Lower lobe of right lung (tissue), 2 donors: ENCODE measurements at regions not wholly inside any gene's neighbourhood (a gene's known extent, or its start where the extent isn't known, plus 50 kb on each side); places are given as distances from the start of the nearest gene placed in this dataset.

Experiments
- ATAC-seq, 2 donors: fragments of 200-7000 bp; cut with Tn5 transposase; one replicate each; pipeline ENCODE4 v1.9.1; 2020 to 2022; ENCODE audit warnings: mild to moderate bottlenecking in 2 of 2, moderate library complexity in 2 of 2
- DNase-seq: peaks from one replicate; pipeline ENCODE4 v3.0.0-alpha.2; 2020
- H3K27ac ChIP-seq: fragments of 200-600 bp; one replicate; pipeline ENCODE4 v1.8.0; 2022
- H3K27me3 ChIP-seq: fragments of 200-600 bp; one replicate; pipeline ENCODE4 v1.8.0; 2022; ENCODE audit warnings: low read depth
- H3K36me3 ChIP-seq: fragments of 200-600 bp; one replicate; pipeline ENCODE4 v1.8.0; 2022; ENCODE audit warnings: mild to moderate bottlenecking
- H3K4me1 ChIP-seq: fragments of 200-600 bp; one replicate; pipeline ENCODE4 v1.8.0; 2022
- H3K4me3 ChIP-seq: fragments of 200-600 bp; one replicate; pipeline ENCODE4 v1.8.0; 2022; ENCODE audit warnings: mild to moderate bottlenecking
- H3K9me3 ChIP-seq: fragments of 200-600 bp; one replicate; pipeline ENCODE4 v1.8.0; 2022
- intact Hi-C: fragments of 100-400 bp; cut with DNase I; formaldehyde crosslinking; loops from one replicate; pipeline ENCODE4 v1.11.0; 2022
- TF ChIP-seq, protein P1 (sequence below): fragments of 200-600 bp; IDR thresholded peaks from one replicate; pipeline ENCODE4 v1.8.0; 2022; ENCODE audit warnings: antibody characterized with exemption, mild to moderate bottlenecking
- donor health status: DM: no; HTN: yes; CAD: no; lungs with severe emphysema.

DNA sequence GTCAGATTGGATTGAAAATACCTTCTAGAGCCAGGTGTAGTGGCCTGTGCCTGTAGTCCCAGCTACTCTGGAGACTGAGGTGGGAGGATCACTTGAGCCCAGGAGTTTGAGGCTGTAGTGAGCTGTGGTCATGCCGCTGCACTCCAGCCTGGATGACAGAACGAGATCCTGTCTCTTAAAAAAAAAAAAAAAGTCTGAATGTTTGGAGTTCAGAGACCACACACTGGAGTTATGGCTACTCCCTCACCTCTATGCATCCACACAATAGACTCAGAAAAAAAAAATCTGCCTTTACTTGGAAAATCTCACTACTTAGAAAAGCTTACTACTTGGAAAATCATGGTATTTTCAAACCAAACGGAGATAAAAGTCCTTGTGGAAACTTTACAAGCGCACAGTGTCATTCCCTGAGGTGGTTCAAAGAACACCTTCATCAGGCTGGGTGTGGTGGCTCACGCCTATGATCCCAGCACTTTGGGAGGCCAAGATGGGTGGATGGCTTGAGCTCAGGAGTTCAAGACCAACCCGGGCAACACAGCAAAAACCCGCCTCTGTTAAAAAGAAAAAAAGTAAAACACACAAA, 63.9 kb upstream of the PICALM start:
- no peak for ATAC-seq
- no peak overlapping the region for H3K27ac ChIP-seq
- H3K36me3 ChIP-seq, result no peaks in the 10 kb centered on the region
- no peak for DNase-seq
- H3K4me3 ChIP-seq, result no peak overlapping the region
- peaks cover 11% of the 10 kb centered on the region for H3K4me1 ChIP-seq
- H3K9me3 ChIP-seq, result no peaks in the 10 kb centered on the region
- no peaks in the 10 kb centered on the region for H3K27me3 ChIP-seq
- intact Hi-C loops, result no loop called here
- TF ChIP-seq, protein P1, sequence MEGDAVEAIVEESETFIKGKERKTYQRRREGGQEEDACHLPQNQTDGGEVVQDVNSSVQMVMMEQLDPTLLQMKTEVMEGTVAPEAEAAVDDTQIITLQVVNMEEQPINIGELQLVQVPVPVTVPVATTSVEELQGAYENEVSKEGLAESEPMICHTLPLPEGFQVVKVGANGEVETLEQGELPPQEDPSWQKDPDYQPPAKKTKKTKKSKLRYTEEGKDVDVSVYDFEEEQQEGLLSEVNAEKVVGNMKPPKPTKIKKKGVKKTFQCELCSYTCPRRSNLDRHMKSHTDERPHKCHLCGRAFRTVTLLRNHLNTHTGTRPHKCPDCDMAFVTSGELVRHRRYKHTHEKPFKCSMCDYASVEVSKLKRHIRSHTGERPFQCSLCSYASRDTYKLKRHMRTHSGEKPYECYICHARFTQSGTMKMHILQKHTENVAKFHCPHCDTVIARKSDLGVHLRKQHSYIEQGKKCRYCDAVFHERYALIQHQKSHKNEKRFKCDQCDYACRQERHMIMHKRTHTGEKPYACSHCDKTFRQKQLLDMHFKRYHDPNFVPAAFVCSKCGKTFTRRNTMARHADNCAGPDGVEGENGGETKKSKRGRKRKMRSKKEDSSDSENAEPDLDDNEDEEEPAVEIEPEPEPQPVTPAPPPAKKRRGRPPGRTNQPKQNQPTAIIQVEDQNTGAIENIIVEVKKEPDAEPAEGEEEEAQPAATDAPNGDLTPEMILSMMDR, result no peak

DNA sequence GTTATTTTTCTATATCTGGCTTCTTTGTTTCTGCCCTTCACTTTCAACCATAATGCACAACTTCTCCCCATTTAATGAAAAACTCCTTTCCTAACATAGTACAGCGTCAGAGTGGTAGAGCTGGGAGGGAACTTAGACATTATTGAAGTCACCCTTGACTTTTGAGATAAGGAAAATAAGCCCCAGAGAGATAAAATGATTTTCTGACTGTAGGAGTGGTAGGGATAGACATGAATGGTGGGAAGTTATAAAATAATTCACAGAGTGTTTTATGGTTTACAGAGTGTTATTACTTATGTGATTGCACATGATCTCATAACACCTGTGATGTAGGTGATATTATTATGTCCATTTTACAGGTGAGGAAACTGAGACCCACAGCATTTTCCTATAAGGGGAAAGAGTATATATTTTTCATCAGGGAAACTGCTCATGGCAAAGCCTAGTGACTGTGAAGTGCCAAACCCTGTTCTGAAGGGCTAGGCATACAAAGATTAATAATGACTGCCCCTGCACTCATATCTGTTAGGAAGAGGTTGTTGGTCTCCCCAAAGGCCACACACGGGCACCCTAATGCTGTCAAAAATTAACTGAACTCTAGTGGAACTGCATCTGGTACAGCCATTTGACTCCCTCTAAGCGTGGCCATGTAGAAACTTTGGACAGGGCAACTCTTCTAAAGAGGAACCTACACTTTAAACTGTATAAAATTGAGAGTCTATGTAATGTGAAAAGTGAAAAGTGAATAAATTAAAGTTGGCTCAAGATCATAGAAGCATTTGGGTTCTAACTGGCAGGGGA, 61.1 kb upstream of the PICALM start:
- no peak for ATAC-seq

DNA sequence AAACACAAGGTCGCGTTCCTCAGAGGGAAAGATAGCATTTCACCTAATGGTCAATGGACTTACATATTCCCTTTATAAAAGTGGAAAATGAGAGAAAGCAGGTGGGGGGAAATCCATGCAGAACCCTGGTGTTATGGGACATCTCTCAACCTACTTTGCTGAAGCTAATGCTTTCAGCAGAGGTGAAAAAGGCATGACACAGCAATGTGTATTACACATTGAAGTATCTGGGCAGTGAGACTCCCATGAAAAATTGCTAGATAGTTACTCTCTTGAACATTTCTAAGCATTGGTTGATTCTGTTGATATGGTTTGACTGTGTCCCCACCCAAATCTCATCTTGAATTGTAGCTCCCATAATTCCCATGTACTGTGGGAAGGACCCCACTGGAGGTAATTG, 60.0 kb upstream of the PICALM start:
- intact Hi-C loops, result no loop called here

More for the DNA sequence above, 61.1 kb upstream of the PICALM start:
- Histone ChIP-seq H3K9me3 (no peaks in the 10 kb centered on the region), H3K36me3 (no peaks in the 10 kb centered on the region), H3K4me3 (no peak overlapping the region), H3K27me3 (no peaks in the 10 kb centered on the region), H3K27ac (no peak overlapping the region), H3K4me1 (peaks cover 1% of the 10 kb centered on the region)
- TF ChIP-seq, protein P1, result no peak
- no peak for DNase-seq
- intact Hi-C loops, result no loop called here

DNA sequence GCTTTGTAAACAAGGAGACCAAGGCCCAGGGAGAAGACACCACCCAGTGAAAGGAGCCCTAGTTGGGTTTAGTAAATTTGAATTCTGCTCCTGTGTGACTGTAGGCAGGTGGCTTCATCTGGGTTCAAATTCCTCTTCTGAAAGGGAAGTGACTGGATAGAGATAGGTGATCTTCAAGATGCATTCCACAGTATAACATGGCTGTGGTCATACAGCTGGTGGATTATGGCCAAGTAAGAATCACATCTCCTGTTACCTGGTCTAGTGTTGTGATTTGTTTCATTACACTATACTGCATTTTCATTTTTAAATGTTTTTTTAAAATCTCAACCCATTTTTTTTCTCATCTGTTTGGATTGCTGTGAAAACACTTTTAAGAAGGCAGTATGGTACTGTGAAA, 58.0 kb upstream of the PICALM start:
- H3K36me3 ChIP-seq, result no peaks in the 10 kb centered on the region
- intact Hi-C loops, result no loop called here
- no peak overlapping the region for H3K27ac ChIP-seq
- ATAC-seq, result no peak
- H3K9me3 ChIP-seq, result no peaks in the 10 kb centered on the region
- no peak overlapping the region for H3K4me3 ChIP-seq
- TF ChIP-seq, protein P1, result no peak
- DNase-seq, result no peak
- H3K4me1 ChIP-seq, result no peaks in the 10 kb centered on the region
- no peaks in the 10 kb centered on the region for H3K27me3 ChIP-seq

More for the DNA sequence above, 60.0 kb upstream of the PICALM start:
- H3K4me3 ChIP-seq, result no peak overlapping the region
- no peaks in the 10 kb centered on the region for H3K27me3 ChIP-seq
- DNase-seq, result no peak
- no peaks in the 10 kb centered on the region for H3K4me1 ChIP-seq
- H3K36me3 ChIP-seq, result no peaks in the 10 kb centered on the region
- no peak overlapping the region for H3K27ac ChIP-seq
- no peaks in the 10 kb centered on the region for H3K9me3 ChIP-seq
- TF ChIP-seq, protein P1, result no peak
- ATAC-seq, result no peak

DNA sequence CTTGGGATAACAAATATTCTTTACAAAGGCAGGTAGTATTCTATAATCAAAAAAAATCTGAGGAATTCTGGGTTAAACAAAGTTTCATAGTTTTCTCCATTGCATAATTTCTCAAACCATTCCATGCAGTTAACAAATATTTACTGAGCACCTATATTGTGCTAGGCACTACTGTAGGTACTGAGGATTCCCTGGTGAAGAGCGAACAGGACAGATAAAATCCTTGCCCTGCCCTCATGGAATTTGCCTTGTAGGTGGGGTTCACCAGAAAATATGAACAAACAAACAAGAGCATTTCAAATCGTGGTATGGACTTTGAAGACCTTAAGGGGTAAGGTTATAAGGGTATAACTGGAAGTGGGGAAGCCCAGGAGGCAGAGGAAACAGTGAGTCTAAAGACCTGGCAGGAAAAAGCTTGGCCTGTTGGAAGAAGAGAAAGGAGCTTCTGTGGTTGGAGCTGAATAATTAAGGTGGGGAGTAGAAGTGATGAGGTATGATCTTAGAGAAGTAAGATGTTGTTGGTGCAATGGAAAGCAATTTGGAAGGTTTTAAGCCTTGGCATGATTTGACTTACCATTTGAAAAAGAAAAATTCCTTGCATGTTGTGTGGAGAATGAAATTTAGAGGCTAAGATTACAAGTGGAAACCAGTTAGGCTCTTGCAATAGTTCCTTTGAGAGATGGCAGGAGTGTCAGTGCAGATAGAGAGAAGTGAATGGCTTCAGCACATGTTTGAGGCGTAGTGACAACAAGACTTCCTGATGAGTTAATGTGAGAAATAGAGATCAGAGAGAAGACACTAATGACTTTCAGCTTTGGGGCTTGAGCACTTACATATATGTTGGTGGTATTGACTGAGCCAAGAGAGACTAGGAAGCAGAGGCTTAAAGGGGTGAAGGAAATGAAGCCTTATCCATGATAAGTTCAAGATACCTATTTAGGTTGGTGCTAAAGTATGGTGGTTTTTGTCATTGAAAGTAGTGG, 55.7 kb upstream of the PICALM start:
- no peaks in the 10 kb centered on the region for H3K9me3 ChIP-seq
- DNase-seq (no peak), ATAC-seq (no peak)
- H3K27me3 ChIP-seq, result no peaks in the 10 kb centered on the region
- TF ChIP-seq, protein P1, result no peak
- H3K4me1 ChIP-seq, result no peaks in the 10 kb centered on the region
- H3K36me3 ChIP-seq, result no peaks in the 10 kb centered on the region
- H3K4me3 ChIP-seq, result no peak overlapping the region
- no peak overlapping the region for H3K27ac ChIP-seq
- intact Hi-C loops, result no loop called here
